Astrocyte of the spinal cord (primary cell): ENCODE measurements at regions not wholly inside any gene's neighbourhood (a gene's known extent, or its start where the extent isn't known, plus 50 kb on each side); places are given as distances from the start of the nearest gene placed in this dataset.

Source experiments
- DNase-seq: peaks from one replicate; pipeline ENCODE4 v3.0.0; 2011; ENCODE audit warnings: low read depth, low spot score
- H3K4me3 ChIP-seq: 2 replicates; pipeline ENCODE4 v1.5.1; 2011; ENCODE audit warnings: low read depth, mild to moderate bottlenecking, low read length, moderate library complexity
- CTCF ChIP-seq: IDR thresholded peaks from 2 replicates; pipeline ENCODE4 v1.5.1; 2012; ENCODE audit warnings: low read depth, mild to moderate bottlenecking, low read length, inconsistent platforms
- in situ Hi-C: cut with HindIII; loops from 2 replicates; pipeline ENCODE4 v1.10.0; 2017; ENCODE audit warnings: low sequenced_read_pairs

GRCh38 chr10:58969576-58969975, 206.9 kb upstream of the PHYHIPL start:
- TF ChIP-seq CTCF: no peak
- no peak overlapping the region for H3K4me3 ChIP-seq
- DNase-seq: no peak
- in situ Hi-C loops: no loop called here

- in situ Hi-C loops: no loop called here
Measured at GRCh38 chr10:58970160-58970915, 206.1 kb upstream of the PHYHIPL start.

GRCh38 chr10:58971211-58971610, 205.2 kb upstream of the PHYHIPL start:
- TF ChIP-seq CTCF: no peak
- DNase-seq: no peak
- in situ Hi-C loops: no loop called here
- no peak overlapping the region for H3K4me3 ChIP-seq

More at GRCh38 chr10:58970160-58970915, 206.1 kb upstream of the PHYHIPL start:
- no peak for TF ChIP-seq CTCF
- no peak overlapping the region for H3K4me3 ChIP-seq
- no peak for DNase-seq

GRCh38 chr10:58971796-58972491, 204.5 kb upstream of the PHYHIPL start:
- no peak overlapping the region for H3K4me3 ChIP-seq
- in situ Hi-C loops: no loop called here
- no peak for DNase-seq
- no peak for TF ChIP-seq CTCF

- no peak for TF ChIP-seq CTCF
- in situ Hi-C loops: no loop called here
- no peak overlapping the region for H3K4me3 ChIP-seq
- DNase-seq: no peak
Measured at GRCh38 chr10:58972576-58973234, 203.7 kb upstream of the PHYHIPL start.

DNA sequence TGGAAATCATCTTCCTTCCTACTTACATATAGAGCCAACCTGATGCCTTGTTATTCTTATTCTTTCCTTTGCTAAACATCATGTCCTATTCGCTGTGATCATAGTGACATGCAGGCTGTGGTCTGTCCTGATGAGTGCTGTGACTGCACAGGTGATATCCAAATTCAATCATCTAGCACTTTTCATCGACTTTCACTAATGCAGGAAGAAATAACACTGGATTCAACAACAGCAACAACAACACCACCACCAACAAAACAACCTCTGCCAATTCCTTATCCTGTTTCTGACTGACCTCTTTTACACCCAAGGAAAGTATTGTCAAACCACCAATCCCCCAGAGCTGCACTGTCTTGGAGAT, 203.2 kb upstream of the PHYHIPL start:
- TF ChIP-seq CTCF: no peak
- H3K4me3 ChIP-seq: no peak overlapping the region
- in situ Hi-C loops: no loop called here
- no peak for DNase-seq
